ENCODE measurements at regions not wholly inside any gene's neighbourhood (a gene's known extent, or its start where the extent isn't known, plus 50 kb on each side); places are given as distances from the start of the nearest gene placed in this dataset.

- TF ChIP-seq, protein P1, sequence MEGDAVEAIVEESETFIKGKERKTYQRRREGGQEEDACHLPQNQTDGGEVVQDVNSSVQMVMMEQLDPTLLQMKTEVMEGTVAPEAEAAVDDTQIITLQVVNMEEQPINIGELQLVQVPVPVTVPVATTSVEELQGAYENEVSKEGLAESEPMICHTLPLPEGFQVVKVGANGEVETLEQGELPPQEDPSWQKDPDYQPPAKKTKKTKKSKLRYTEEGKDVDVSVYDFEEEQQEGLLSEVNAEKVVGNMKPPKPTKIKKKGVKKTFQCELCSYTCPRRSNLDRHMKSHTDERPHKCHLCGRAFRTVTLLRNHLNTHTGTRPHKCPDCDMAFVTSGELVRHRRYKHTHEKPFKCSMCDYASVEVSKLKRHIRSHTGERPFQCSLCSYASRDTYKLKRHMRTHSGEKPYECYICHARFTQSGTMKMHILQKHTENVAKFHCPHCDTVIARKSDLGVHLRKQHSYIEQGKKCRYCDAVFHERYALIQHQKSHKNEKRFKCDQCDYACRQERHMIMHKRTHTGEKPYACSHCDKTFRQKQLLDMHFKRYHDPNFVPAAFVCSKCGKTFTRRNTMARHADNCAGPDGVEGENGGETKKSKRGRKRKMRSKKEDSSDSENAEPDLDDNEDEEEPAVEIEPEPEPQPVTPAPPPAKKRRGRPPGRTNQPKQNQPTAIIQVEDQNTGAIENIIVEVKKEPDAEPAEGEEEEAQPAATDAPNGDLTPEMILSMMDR (IDR thresholded peaks at IDR 0.05): no peak
- TF ChIP-seq POLR2A (IDR thresholded peaks at IDR 0.05) (no peak), EP300 (IDR thresholded peaks at IDR 0.05) (no peak)
These were observed 150.9 kb upstream of the UBE2E2 start for GRCh38 chr3:23052208-23052607.
